Esophagus squamous epithelium (tissue), 4 donors: ENCODE measurements at regions not wholly inside any gene's neighbourhood (a gene's known extent, or its start where the extent isn't known, plus 50 kb on each side); places are given as distances from the start of the nearest gene placed in this dataset.

Experiments used
- POLR2A ChIP-seq, 4 donors: fragments of 450-650 bp; IDR thresholded peaks; one replicate each; pipeline ENCODE4 v1.6.1; 2017; ENCODE audit warnings: antibody characterized with exemption in 4 of 4, mild to moderate bottlenecking in 4 of 4, moderate library complexity in 3 of 4
- TF ChIP-seq, protein P1 (sequence below), 6 experiments: fragments of 450-650 bp in 4 of 6; fragments of 200-600 bp in 2 of 6; sonication (generic) in 2 of 6; IDR thresholded peaks; one replicate each; pipeline ENCODE4 v1.5.1; 2016 to 2019; ENCODE audit warnings: antibody characterized with exemption in 6 of 6, mild to moderate bottlenecking in 4 of 6, moderate library complexity in 4 of 6

GRCh38 chr9:3768712-3769457 is 243.1 kb upstream of the RFX3 start:
- TF ChIP-seq, protein P1, sequence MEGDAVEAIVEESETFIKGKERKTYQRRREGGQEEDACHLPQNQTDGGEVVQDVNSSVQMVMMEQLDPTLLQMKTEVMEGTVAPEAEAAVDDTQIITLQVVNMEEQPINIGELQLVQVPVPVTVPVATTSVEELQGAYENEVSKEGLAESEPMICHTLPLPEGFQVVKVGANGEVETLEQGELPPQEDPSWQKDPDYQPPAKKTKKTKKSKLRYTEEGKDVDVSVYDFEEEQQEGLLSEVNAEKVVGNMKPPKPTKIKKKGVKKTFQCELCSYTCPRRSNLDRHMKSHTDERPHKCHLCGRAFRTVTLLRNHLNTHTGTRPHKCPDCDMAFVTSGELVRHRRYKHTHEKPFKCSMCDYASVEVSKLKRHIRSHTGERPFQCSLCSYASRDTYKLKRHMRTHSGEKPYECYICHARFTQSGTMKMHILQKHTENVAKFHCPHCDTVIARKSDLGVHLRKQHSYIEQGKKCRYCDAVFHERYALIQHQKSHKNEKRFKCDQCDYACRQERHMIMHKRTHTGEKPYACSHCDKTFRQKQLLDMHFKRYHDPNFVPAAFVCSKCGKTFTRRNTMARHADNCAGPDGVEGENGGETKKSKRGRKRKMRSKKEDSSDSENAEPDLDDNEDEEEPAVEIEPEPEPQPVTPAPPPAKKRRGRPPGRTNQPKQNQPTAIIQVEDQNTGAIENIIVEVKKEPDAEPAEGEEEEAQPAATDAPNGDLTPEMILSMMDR (IDR thresholded peaks at IDR 0.05) = no peak
- TF ChIP-seq POLR2A (IDR thresholded peaks at IDR 0.05) = no peak
